D721Med (cell line): ENCODE measurements at regions not wholly inside any gene's neighbourhood (a gene's known extent, or its start where the extent isn't known, plus 50 kb on each side); places are given as distances from the start of the nearest gene placed in this dataset.
"Not testable (repeated sequence)": the region's sequence is repeated elsewhere in the genome, so short reads cannot be mapped to it uniquely, and the experiment has no call there.

Experiments used
- DNase-seq: peaks from one replicate; pipeline ENCODE4 v3.0.0; 2011; ENCODE audit warnings: low spot score; ENCODE audit not compliant: insufficient read length
- FAIRE-seq: peaks from 2 replicates; lab custom pipeline; 2011; peaks lifted over from hg19 to GRCh38; lab: Jason Lieb, UNC
- CTCF ChIP-seq: IDR thresholded peaks from 2 replicates; pipeline ENCODE4 v1.5.1; 2012; ENCODE audit warnings: mild to moderate bottlenecking, control low read depth; ENCODE audit not compliant: insufficient read depth; ENCODE audit errors: missing control alignments

GRCh38 chrX:25442499-25442898 lies 426.7 kb upstream of the ARX start:
- TF ChIP-seq CTCF, result peak; percentile 44
- DNase-seq (no peak), FAIRE-seq (peak; percentile 64)

GRCh38 chrX:25433307-25433706 lies 417.5 kb upstream of the ARX start:
- TF ChIP-seq CTCF, result no peak
- FAIRE-seq (no peak), DNase-seq (no peak)

DNA sequence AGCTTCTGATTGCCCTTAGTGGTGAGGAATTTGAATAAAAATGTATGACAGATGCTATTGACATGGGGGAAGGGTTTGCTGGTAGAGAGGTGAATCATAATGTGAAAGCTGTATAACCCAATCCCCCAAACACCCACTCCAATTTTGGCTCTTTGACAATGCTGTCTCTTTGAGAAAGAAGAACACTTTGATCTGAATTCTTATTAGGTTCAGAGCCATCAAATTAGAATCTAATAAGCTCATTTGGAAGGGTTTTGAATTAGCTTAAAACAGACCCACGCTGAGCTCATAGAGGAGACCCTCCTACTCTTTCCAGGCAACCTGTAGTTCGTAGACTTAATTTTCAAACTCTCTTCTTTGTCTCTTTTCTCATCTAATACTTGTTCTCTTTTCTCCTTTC lies 416.6 kb upstream of the ARX start:
- FAIRE-seq, result no peak

DNA sequence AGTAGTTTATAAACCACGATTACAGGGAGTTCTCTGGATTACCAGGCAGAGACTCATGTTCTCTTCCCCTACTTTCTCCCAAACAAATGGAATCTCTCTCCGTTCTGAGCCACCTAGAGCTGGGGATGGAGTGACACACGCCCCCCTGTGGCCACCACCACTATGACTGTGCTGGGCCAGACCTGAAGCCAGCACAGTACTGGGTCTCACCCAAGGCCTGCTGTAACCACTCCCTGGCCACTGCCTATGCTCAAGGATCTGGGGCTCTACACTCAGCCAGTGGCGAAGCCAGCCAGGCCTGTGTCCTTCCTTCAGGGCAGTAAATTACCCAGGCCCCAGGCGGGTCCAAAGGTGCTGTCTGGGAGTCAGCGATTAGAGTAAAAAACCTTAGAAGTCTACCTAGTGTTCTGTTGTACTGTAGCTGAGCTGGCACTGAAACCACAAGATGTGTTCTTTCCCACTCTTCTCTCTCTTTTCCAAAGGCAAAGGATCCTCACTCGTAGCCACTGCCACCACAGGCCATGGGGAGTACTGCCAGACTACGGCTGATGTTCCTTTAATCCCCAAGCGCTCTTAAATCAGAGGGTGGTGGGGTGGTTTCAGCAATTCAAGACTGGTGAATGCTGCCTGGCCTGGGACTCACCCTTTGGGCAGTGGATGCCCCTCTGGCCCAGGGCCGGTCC lies 412.2 kb upstream of the ARX start:
- no peak for DNase-seq
- FAIRE-seq, result no peak
- no peak for TF ChIP-seq CTCF

More for the DNA sequence above, 416.6 kb upstream of the ARX start:
- TF ChIP-seq CTCF, result no peak
- no peak for DNase-seq

DNA sequence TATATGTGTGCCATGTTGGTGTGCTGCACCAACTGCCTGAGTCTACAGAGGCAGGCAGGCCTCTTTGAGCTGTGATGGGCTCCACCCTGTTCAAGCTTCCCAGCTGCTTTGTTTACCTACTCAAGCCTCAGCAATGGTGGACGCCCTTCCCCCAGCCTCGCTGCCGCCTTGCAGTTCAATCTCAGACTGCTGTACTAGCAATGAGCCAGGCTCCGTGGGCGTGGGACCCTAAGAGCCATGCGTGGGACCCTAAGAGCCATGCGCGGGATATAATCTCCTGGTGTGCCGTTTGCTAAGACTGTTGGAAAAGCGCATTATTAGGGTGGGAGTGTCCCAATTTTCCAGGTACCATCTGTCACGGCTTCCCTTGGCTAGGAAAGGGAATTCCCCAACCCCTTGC lies 388.4 kb upstream of the ARX start:
- DNase-seq, FAIRE-seq: not testable (repeated sequence)

DNA sequence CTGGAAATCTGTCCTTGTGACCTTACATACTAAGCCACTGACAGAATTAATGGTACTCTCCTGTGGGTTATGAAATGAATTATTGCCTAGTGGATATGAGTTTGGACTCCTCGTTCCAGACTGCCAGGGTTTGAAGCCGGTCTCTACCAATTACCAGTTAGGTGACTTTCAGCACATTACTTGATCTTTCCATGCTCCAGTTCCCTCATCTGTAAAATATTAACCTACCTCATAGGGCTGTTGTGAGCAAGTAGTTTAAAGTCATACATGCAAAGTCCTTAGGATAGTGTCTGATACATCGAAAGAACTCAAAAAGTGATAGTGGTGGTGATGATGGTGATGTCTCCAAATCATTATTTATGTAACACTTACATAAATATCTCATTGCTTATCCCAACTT lies 373.5 kb upstream of the ARX start:
- peak; percentile 66 for FAIRE-seq
- no peak for DNase-seq
- TF ChIP-seq CTCF, result no peak

- DNase-seq, result no peak
- no peak for TF ChIP-seq CTCF
- no peak for FAIRE-seq
These were observed 367.4 kb upstream of the ARX start for GRCh38 chrX:25383196-25383595.

DNA sequence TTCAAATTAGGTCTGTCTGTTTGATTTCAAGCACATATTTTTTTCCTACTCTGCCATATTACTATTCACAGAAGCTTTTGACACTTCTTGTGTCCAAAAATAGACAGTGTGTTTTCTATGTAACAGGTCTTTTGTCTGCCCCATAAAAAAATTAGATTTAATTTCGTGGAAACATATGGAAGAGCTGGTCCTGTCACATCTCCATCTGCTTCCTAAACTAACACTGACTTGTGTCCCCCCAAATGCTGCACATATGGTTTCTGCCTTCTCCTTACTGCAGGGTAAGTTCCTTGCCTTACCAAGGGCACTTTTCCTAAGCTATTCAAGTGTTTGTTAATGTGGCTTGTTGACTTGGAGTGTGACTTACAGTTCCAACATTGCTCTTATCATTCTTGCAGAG lies 340.7 kb upstream of the ARX start:
- no peak for FAIRE-seq
- TF ChIP-seq CTCF, result no peak
- DNase-seq, result no peak
